Stimulated activated naive B cell treated with anti-CD40 and anti-IgM and Interleukin-4, amounts not matched to agents 10 μg/mL and 1 μg/mL and 100 μg/mL, for 72 hours (primary cell): ENCODE measurements at regions not wholly inside any gene's neighbourhood (a gene's known extent, or its start where the extent isn't known, plus 50 kb on each side); places are given as distances from the start of the nearest gene placed in this dataset.
"Not testable (repeated sequence)": the region's sequence is repeated elsewhere in the genome, so short reads cannot be mapped to it uniquely, and the experiment has no call there.

Experiments used
- ATAC-seq, 2 donors: fragments of 150-1000 bp; cut with Tn5 transposase; replicated peaks; 2 replicates each; pipeline ENCODE4 v1.10.0; 2021; ENCODE audit warnings: moderate library complexity in 1 of 2
- DNase-seq: peaks from one replicate; pipeline ENCODE4 v3.0.0; 2021
- H3K27ac Mint-ChIP-seq: one replicate; pipeline ENCODE4 v1.8.0; 2022; ENCODE audit warnings: mild to moderate bottlenecking, mixed read lengths
- H3K27me3 Mint-ChIP-seq, 2 donors: one replicate each; pipeline ENCODE4 v1.8.0; 2022; ENCODE audit warnings: mixed read lengths in 2 of 2
- H3K36me3 Mint-ChIP-seq, 2 donors: one replicate each; pipeline ENCODE4 v1.8.0; 2022; ENCODE audit warnings: mixed read lengths in 2 of 2, mild to moderate bottlenecking in 1 of 2
- H3K4me1 Mint-ChIP-seq, 2 donors: one replicate each; pipeline ENCODE4 v1.8.0; 2022; ENCODE audit warnings: mixed read lengths in 2 of 2, mild to moderate bottlenecking in 1 of 2
- H3K4me3 Mint-ChIP-seq, 2 donors: one replicate each; pipeline ENCODE4 v1.8.0; 2022; ENCODE audit warnings: mild to moderate bottlenecking in 2 of 2, mixed read lengths in 2 of 2, moderate library complexity in 1 of 2
- H3K9me3 Mint-ChIP-seq, 2 donors: one replicate each; pipeline ENCODE4 v1.8.0; 2022; ENCODE audit warnings: mixed read lengths in 2 of 2, mild to moderate bottlenecking in 1 of 2

DNA sequence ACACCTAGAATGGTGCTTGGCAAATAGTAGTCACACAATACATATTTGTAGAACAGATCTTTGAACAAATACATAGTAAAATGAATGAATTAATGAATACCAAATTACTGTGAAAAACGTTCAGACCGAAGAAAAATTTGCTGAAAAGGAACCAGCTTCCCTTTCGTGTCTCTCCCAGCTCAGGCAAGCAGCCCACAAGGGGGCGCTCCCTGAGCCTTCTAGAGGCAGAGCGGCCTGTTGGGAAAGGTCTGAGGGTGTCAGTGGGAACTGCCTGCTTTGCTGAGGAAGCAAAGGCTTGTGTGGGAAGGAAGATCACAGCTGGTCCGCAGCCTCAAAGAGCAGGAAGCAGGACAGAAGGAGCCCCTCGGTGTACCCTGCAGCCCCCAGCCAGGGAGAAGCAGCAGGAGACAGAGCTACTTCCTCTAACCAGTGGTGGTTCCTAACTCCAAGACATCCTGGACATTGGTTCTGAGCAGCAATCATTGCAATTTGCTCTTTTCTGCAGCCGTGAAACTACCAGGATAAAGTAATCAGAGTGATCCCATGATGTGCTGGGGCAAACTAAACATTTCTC lies 231.1 kb downstream of the ANKRD30B start:
- H3K4me3 Mint-ChIP-seq = no peak overlapping the region
- DNase-seq (no peak), ATAC-seq (no peak)
- H3K27ac Mint-ChIP-seq = no peak overlapping the region
- peaks cover 4 to 14% of the 10 kb centered on the region in 2 donors for H3K9me3 Mint-ChIP-seq
- no peaks in the 10 kb centered on the region for H3K36me3 Mint-ChIP-seq
- H3K4me1 Mint-ChIP-seq = no peaks in the 10 kb centered on the region
- H3K27me3 Mint-ChIP-seq = no peaks in the 10 kb centered on the region

- H3K27me3 Mint-ChIP-seq = no peaks in the 10 kb centered on the region
- no peak overlapping the region for H3K4me3 Mint-ChIP-seq
- H3K27ac Mint-ChIP-seq = no peak overlapping the region
- ATAC-seq (no peak), DNase-seq (no peak)
- no peaks in the 10 kb centered on the region for H3K36me3 Mint-ChIP-seq
- H3K4me1 Mint-ChIP-seq = no peaks in the 10 kb centered on the region
- H3K9me3 Mint-ChIP-seq = peaks cover 4 to 14% of the 10 kb centered on the region in 2 donors
Observed at GRCh38 chr18:14979875-14980274, 231.9 kb downstream of the ANKRD30B start.

DNA sequence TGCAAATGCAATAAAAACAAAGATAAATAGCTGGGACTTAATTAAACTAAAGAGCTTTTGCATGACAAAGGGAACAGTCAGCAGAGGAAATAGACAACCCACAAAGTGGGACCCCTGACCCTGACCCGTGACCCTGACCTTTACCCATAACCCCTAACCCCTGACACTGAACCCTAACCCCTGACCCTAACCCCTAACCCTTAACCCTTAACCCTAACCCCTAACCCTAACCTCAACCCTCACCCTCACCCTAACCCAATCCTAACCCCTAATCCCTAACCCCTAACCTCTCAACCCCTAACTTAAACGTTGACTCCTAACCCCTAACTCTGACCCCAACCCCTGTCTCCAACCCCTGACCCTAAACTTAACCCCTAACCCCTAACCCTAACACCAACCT lies 236.6 kb downstream of the ANKRD30B start:
- not testable (repeated sequence) for ATAC-seq, H3K36me3 Mint-ChIP-seq, H3K4me3 Mint-ChIP-seq, H3K4me1 Mint-ChIP-seq, H3K27me3 Mint-ChIP-seq, DNase-seq, H3K27ac Mint-ChIP-seq
- peaks cover 9 to 12% of the 10 kb centered on the region in 2 donors for H3K9me3 Mint-ChIP-seq

DNA sequence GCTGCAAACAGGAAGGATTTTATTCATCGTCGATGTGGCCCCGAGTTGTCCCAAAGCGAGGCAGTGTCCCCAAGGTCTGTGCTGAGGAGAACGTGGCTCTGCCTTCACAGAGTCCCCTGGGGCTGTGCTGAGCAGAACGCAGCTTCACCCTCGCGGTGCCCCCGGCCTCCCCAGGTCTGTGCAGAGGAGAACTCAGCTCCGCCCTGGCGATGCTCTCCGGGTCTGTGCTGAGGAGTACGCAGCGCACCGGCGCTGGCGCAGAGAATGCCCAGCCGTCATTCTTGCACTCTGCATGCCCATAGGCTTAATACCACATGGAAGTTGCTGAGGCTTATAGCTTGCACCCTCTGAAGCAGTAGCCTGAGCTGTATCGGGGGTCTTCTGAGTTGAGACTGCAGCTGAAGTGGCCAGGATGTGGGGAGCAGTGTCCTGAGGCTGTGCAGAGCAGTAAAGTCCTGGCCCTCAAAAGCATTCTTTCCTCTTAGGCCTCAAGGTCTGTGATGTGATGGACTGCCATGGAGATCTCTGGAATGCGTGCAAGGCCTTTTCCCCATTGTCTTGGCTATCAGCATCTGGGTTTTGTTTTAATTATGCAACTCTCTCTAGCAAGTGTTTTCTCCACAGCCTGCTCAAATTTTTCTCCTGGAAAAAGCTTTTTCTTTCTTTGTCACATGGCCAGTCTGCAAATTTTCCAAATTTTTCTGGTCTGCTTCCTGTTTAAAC lies 237.5 kb downstream of the ANKRD30B start:
- not testable (repeated sequence) for ATAC-seq, H3K36me3 Mint-ChIP-seq, H3K27ac Mint-ChIP-seq, H3K27me3 Mint-ChIP-seq, H3K4me3 Mint-ChIP-seq, H3K4me1 Mint-ChIP-seq, DNase-seq
- H3K9me3 Mint-ChIP-seq = peaks cover 9 to 12% of the 10 kb centered on the region in 2 donors

- ATAC-seq, H3K9me3 Mint-ChIP-seq, H3K36me3 Mint-ChIP-seq, H3K27ac Mint-ChIP-seq, H3K27me3 Mint-ChIP-seq, H3K4me3 Mint-ChIP-seq, DNase-seq, H3K4me1 Mint-ChIP-seq: not testable (repeated sequence)
Observed at GRCh38 chr18:14987377-14987776, 239.4 kb downstream of the ANKRD30B start.

GRCh38 chr18:14987960-14988710 lies 240.2 kb downstream of the ANKRD30B start:
- H3K4me3 Mint-ChIP-seq, H3K27ac Mint-ChIP-seq, H3K9me3 Mint-ChIP-seq, H3K36me3 Mint-ChIP-seq, DNase-seq, H3K27me3 Mint-ChIP-seq, ATAC-seq, H3K4me1 Mint-ChIP-seq: not testable (repeated sequence)

- not testable (repeated sequence) for H3K4me3 Mint-ChIP-seq, DNase-seq, H3K36me3 Mint-ChIP-seq, H3K9me3 Mint-ChIP-seq, H3K27ac Mint-ChIP-seq, H3K4me1 Mint-ChIP-seq, ATAC-seq, H3K27me3 Mint-ChIP-seq
Observed at GRCh38 chr18:14989569-14989968, 241.6 kb downstream of the ANKRD30B start.

DNA sequence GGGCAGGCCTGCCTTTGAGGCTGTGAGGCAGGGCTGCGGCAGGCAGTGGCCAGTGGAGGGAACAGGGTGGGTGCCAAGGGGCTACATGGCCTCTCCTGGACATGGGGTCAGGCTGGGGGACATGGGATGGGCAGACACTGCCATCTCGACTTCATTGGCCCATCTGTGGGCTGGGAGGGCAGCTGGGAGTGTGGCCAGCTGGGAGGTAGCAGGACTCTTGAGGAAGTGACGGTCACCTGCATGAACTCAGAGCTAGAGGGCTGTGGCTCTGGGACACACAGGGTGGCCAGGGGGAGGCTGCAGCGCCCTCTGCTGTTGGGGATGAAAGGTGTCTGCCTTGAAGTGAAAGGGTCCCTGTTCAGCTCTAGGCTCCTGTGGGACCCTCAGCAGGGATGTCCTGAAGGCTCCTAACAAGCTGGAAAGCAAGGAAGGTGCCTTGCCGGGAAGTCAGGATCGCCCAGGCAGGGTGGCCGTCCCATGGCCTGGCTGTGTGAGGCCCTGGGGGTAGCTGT lies 244.0 kb downstream of the ANKRD30B start:
- H3K27me3 Mint-ChIP-seq, DNase-seq, ATAC-seq, H3K27ac Mint-ChIP-seq, H3K4me3 Mint-ChIP-seq, H3K4me1 Mint-ChIP-seq, H3K36me3 Mint-ChIP-seq: not testable (repeated sequence)
- peaks cover 6 to 10% of the 10 kb centered on the region in 2 donors for H3K9me3 Mint-ChIP-seq

DNA sequence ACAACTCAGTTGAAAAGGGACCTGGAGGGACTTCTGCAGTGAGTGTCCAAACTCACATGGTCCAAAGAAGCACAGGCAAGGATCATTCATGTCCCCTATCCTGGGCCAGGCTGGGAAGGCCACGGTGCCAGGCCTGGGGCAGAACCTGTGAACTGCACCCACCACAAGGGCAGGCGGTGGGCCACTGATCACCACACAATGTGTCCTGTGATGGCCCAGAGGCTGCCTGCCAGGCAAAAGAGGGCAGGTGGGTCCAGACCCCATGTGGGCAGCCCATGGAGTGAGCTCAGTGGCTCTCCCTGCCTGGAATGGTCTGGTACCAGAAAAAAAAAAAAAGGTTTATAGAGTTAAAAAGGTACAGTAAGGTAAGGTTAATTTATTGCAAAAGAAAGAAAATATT lies 244.8 kb downstream of the ANKRD30B start:
- not testable (repeated sequence) for H3K36me3 Mint-ChIP-seq, H3K4me3 Mint-ChIP-seq, H3K27me3 Mint-ChIP-seq, DNase-seq, ATAC-seq, H3K27ac Mint-ChIP-seq, H3K4me1 Mint-ChIP-seq
- H3K9me3 Mint-ChIP-seq = peaks cover 8 to 11% of the 10 kb centered on the region in 2 donors

- H3K4me3 Mint-ChIP-seq, H3K27me3 Mint-ChIP-seq, H3K27ac Mint-ChIP-seq, H3K4me1 Mint-ChIP-seq, ATAC-seq, H3K36me3 Mint-ChIP-seq, DNase-seq: not testable (repeated sequence)
- peaks cover 8 to 10% of the 10 kb centered on the region in 2 donors for H3K9me3 Mint-ChIP-seq
Observed at GRCh38 chr18:14995023-14995422, 247.1 kb downstream of the ANKRD30B start.

- H3K4me3 Mint-ChIP-seq = no peak overlapping the region
- peaks cover 8 to 9% of the 10 kb centered on the region in 2 donors for H3K9me3 Mint-ChIP-seq
- no peaks in the 10 kb centered on the region for H3K27me3 Mint-ChIP-seq
- no peak for ATAC-seq
- peaks cover 2 to 4% of the 10 kb centered on the region in 2 donors for H3K36me3 Mint-ChIP-seq
- no peak for DNase-seq
- H3K27ac Mint-ChIP-seq = no peak overlapping the region
- H3K4me1 Mint-ChIP-seq = no peaks in the 10 kb centered on the region
Observed at GRCh38 chr18:14997357-14997756, 249.4 kb downstream of the ANKRD30B start.

DNA sequence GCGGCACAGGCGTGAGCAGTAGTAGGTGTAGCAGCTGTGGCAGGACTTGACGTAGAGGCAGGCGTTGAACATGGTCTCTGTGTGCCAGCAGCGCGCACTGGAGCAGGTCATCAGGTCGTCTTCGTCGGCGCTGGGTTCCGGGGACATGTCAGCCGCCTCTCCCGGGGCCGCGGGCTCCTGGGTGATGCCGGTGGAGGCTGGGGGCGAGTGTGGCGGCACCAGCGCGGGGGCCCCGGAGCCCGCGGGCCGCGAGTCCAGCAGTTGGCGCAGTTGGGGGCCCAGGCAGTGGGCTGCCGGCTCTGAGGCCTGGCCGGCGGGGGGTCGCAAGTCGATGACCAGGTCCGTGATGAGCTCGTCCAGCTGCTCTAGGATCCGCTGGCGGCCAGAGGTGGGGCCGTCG lies 249.9 kb downstream of the ANKRD30B start:
- not testable (repeated sequence) for H3K36me3 Mint-ChIP-seq, H3K4me1 Mint-ChIP-seq, H3K27ac Mint-ChIP-seq, H3K27me3 Mint-ChIP-seq, DNase-seq, H3K4me3 Mint-ChIP-seq, ATAC-seq, H3K9me3 Mint-ChIP-seq

DNA sequence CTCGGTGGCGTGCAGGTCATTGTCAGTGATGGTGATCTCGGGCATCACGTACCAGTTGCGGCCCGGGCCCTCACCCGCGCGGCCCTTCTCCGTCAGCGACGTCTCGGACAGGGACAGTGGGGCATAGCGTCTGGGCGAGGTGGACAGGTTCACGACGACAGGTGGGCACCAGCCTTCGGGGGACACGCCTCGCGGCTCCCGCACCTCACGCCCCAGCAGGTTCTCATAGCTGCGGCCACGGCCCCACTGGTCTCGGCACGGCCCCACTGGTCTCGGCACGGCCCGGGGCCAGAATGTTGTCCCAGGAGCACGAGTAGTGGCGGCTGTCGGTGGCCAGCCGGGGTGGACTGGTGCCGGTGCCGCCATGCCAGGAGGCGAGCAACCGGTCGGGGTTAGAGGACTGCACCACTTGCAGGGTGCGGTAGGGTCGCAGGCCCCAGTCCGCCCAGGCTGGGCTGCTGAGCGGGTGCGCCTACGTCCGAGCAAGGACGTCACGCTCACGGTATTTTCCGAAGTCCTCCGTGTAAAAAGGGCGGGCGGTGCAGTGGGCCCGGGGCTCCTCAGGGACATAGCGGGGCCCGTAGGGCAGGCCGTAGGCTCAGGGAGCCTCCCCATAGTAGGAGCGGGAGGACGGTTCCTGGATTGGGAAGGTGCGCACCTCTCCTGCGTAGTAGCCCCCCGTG lies 250.5 kb downstream of the ANKRD30B start:
- H3K9me3 Mint-ChIP-seq, H3K27ac Mint-ChIP-seq, H3K27me3 Mint-ChIP-seq, H3K4me3 Mint-ChIP-seq, ATAC-seq, DNase-seq, H3K4me1 Mint-ChIP-seq, H3K36me3 Mint-ChIP-seq: not testable (repeated sequence)
